AG04450 (cell line): ENCODE measurements at regions not wholly inside any gene's neighbourhood (a gene's known extent, or its start where the extent isn't known, plus 50 kb on each side); places are given as distances from the start of the nearest gene placed in this dataset.

Experiments
- CTCF ChIA-PET: fragments of 300-600, 350-600 bp; formaldehyde crosslinking; extraction: SDS; loops from one replicate; lab custom pipeline; 2022; ENCODE audit warnings: antibody characterized with exemption, inconsistent platforms; lab: Charles Lee
- POLR2A ChIA-PET: fragments of 350-600 bp; formaldehyde crosslinking; extraction: SDS; loops from one replicate; lab custom pipeline; 2021; ENCODE audit warnings: antibody characterized with exemption, inconsistent platforms; lab: Yijun Ruan, JAX
- DNase-seq: peaks from one replicate; pipeline ENCODE4 v3.0.0-alpha.2; 2011; ENCODE audit warnings: low read depth, low spot score
- H3K27ac ChIP-seq: one replicate; pipeline ENCODE4 v1.5.1; 2012; ENCODE audit warnings: low read depth, low read length, control low read depth
- H3K27me3 ChIP-seq: one replicate; pipeline ENCODE4 v1.6.0; 2012; ENCODE audit warnings: low read length; ENCODE audit not compliant: control insufficient read depth, insufficient read depth
- H3K4me3 ChIP-seq: 2 replicates; pipeline ENCODE4 v1.5.1; 2011; ENCODE audit warnings: mild to moderate bottlenecking, low read depth, low read length, control low read depth
- H3K9me3 ChIP-seq: 2 replicates; pipeline ENCODE4 v1.5.1; 2012; ENCODE audit warnings: low read length; ENCODE audit not compliant: control insufficient read depth, insufficient read depth
- CTCF ChIP-seq: IDR thresholded peaks from 2 replicates; pipeline ENCODE4 v1.5.1; 2011; ENCODE audit warnings: low read depth, low read length, control low read depth, inconsistent platforms

GRCh38 chrX:121256647-121257046, 209.2 kb downstream of the GLUD2 start:
- peaks cover 6% of the 10 kb centered on the region; the same call in 1 of the 2 replicates for H3K9me3 ChIP-seq
- H3K27me3 ChIP-seq, result no peaks in the 10 kb centered on the region
- H3K27ac ChIP-seq, result no peak overlapping the region
- ChIA-PET POLR2A (no interaction called here), CTCF (no interaction called here)
- no peak overlapping the region for H3K4me3 ChIP-seq
- DNase-seq, result no peak
- TF ChIP-seq CTCF, result no peak

DNA sequence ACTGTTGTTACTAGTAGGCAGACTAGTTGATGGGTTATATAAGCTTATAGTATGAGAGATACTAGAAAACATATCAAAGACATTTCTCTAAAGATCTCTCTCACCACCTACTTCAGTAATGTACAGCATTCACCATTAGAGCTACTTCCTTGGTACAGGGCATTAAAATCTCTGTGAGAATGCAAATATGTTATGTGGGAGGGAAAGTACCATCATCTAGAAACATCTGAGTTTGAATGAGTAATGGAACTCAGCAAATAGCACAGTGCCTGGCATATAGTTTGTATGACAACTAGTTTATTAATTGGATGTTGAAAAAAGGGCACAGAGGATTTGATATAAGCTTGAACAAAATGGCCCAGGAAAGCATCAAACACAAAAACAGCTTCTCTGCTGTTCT, 211.1 kb downstream of the GLUD2 start:
- ChIA-PET CTCF (no interaction called here), POLR2A (no interaction called here)
- Histone ChIP-seq H3K4me3 (no peak overlapping the region), H3K27me3 (no peaks in the 10 kb centered on the region), H3K27ac (no peak overlapping the region), H3K9me3 (peaks cover 5% of the 10 kb centered on the region; the same call in 1 of the 2 replicates)
- no peak for TF ChIP-seq CTCF
- no peak for DNase-seq

GRCh38 chrX:121259170-121259569, 211.8 kb downstream of the GLUD2 start:
- POLR2A ChIA-PET, result no interaction called here
- Histone ChIP-seq H3K27me3 (no peaks in the 10 kb centered on the region), H3K9me3 (no peaks in the 10 kb centered on the region), H3K27ac (no peak overlapping the region), H3K4me3 (no peak overlapping the region)
- TF ChIP-seq CTCF, result no peak
- CTCF ChIA-PET, result no interaction called here
- DNase-seq, result no peak

DNA sequence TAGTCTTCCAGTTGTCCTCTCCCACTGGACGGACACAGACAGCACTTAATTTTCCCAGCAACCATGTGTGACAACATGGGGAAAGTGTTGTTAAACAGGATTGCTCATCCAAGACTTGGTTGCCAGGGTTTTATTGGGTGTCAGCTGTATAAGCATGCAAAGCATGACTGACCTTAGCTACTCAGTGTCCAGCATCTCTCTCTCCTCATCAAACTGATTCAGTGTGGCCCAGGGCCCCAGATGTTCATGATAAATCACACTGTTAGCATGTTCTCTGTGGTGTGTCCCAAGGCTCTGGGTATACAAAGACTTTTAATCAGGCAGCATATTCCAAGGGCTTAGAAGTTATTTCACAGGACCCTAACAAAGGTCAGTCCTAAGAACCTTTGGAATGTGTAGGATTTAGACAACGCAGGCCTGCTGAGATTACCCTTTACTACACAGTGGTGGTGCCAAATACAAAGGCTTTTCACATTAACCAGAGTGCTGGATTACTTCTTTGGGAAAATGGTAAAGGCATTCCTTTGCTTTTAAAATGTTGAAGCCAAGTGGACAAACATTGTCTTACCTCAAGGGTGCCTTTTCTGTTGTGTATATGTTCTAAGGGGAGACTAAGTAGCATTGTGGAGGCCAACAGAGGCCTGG, 213.3 kb downstream of the GLUD2 start:
- ChIA-PET POLR2A (no interaction called here), CTCF (no interaction called here)
- no peaks in the 10 kb centered on the region for H3K27me3 ChIP-seq
- H3K4me3 ChIP-seq, result no peak overlapping the region
- no peak for TF ChIP-seq CTCF
- H3K9me3 ChIP-seq, result no peaks in the 10 kb centered on the region
- no peak for DNase-seq
- H3K27ac ChIP-seq, result no peak overlapping the region

DNA sequence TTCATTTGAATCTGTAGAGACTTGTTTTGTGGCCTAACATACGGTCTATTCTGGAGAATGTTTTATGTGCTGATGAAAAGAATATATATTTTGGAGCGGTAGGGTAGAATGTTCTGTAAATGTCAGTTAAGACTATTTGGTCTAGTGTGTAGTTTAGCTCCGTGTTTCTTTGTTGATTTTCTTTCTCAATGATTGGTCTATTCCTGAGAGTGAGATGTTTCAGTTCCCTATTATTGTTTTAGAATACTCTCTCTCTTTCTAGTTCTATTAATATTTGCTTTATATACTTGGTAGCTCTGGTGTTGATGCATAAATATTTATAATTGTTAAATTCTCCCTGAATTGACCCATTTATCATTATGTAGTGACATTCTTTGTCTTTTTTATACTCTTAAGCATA, 236.5 kb downstream of the GLUD2 start:
- CTCF ChIA-PET, result no interaction called here
- POLR2A ChIA-PET, result no interaction called here
- Histone ChIP-seq H3K4me3 (no peak overlapping the region), H3K27ac (no peak overlapping the region), H3K9me3 (peaks cover 3% of the 10 kb centered on the region; the same call in 1 of the 2 replicates), H3K27me3 (no peaks in the 10 kb centered on the region)
- TF ChIP-seq CTCF, result no peak
- no peak for DNase-seq
